GM12872 (cell line): ENCODE measurements at regions not wholly inside any gene's neighbourhood (a gene's known extent, or its start where the extent isn't known, plus 50 kb on each side); places are given as distances from the start of the nearest gene placed in this dataset.

Experiments
- TF ChIP-seq, protein P1 (sequence below): IDR thresholded peaks from 3 replicates; pipeline ENCODE4 v1.5.1; 2011; ENCODE audit warnings: low read depth, mild to moderate bottlenecking, low read length, moderate library complexity; ENCODE audit not compliant: insufficient read depth

DNA sequence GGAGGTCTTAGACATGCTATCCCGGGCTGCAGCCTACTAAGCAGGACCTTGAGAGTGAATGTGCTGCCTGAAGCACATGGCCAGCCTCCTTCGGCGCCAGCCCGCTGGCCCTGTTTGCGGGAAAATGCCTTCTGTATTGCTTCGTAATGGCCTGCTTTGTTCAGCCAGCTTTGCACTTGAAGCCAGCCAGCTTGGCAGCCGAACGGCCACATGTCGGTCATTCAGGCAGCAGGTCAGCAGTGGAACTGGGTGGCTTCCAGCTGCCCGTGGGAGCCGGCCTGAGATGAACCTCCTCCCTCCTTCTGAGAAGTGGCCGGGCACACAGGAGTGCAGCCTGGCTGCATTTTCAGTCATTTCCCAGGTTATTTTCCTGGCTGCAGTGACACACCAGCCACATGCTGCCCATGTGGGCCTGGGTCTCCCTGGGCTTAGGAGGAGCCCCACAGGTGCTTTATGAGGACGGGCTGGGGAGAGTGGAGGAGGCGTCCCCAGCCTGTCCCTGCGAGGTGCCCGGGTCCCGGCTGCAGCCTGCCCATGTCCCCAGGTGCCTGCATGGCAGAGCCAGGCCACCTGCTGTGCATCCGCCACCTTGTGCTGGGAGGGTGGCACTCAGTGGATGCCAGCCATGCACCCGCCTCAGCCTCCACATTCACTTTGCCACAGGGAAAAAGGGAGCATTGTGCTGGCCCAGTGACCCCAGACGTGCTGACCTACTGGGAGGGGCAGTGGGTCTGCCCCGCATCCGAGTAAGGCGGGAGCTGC is 103.5 kb downstream of the SIK1 start:
- TF ChIP-seq, protein P1, sequence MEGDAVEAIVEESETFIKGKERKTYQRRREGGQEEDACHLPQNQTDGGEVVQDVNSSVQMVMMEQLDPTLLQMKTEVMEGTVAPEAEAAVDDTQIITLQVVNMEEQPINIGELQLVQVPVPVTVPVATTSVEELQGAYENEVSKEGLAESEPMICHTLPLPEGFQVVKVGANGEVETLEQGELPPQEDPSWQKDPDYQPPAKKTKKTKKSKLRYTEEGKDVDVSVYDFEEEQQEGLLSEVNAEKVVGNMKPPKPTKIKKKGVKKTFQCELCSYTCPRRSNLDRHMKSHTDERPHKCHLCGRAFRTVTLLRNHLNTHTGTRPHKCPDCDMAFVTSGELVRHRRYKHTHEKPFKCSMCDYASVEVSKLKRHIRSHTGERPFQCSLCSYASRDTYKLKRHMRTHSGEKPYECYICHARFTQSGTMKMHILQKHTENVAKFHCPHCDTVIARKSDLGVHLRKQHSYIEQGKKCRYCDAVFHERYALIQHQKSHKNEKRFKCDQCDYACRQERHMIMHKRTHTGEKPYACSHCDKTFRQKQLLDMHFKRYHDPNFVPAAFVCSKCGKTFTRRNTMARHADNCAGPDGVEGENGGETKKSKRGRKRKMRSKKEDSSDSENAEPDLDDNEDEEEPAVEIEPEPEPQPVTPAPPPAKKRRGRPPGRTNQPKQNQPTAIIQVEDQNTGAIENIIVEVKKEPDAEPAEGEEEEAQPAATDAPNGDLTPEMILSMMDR = no peak

DNA sequence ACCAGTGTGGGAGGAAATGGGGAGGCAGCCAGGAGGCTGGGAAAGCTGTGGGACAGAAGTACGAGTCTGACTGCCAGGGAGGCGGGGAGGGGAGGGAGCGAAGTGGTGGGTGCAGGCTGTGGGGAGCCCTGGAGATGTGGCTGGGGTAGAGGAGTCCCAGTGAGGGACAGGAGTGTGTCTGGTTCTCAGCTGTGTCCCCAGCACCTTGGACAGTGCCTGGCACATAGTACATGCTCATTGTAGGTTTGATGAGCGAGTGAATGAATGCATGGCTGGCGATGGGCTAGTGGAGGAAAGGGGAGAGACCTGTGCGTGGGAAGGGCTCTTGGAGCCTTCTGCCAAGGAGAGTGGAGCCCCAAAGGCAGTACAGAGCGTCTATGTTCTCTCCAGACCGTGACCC is 104.1 kb downstream of the SIK1 start:
- TF ChIP-seq, protein P1 = no peak

DNA sequence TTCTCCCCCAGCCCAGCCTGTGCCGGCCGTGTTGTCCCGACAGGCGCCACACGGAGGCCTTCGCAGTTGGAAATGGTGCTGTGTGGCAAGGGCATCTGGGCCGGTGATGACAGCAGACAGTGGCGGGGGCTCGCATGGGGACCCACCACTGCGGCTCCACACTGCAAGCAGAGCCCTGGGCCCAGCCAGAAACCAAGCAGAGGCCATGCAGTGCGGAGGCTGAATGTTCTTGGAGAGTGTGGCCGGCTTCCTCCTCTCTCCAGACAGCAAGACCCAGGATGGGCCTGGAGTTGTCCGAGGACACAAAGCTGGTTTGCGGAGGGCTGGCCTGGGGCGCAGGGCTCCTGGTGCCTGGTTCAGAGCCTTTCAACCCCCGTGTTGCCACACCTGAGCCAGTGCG is 104.6 kb downstream of the SIK1 start:
- TF ChIP-seq, protein P1 = no peak

DNA sequence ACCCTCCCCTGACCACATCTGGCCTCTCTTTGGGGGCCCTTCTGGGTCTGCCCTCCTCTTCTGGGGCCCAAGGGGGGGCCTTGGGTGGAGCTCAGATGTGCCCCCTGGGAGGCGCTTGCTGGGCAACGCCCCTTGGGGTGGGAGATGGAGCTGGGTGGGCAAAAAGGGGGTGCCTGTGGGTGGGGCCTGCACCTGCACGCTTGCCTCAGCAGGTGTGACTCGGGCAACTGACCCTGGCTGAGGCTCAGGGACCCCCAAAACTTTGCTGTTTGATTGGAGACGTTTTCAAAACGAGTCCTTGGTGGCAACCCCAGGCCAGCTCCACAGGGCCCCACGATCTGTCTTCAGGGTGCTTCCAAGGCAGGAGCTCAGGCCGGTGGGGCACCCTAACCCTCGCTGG is 105.3 kb downstream of the SIK1 start:
- TF ChIP-seq, protein P1 = no peak

DNA sequence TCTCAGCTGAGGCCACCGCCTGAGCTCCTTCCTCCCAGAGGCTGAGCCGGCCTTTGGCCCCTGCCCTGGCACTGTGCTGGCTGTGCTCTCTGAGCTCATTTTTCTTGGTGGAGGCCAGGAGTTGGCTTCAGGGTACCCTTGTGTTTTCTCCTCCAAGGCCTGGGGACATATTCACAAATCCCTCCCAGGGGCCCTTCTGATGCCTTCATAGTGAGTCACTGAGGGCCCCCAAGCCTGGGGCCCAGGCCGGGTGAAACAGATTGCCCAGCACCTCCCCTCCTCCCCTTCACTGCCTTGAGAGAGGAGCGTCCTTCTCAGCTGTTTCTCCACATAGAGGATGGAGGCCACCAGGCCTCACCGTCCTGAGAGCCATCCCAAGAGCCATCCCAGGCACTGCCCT is 105.8 kb downstream of the SIK1 start:
- TF ChIP-seq, protein P1 = no peak

DNA sequence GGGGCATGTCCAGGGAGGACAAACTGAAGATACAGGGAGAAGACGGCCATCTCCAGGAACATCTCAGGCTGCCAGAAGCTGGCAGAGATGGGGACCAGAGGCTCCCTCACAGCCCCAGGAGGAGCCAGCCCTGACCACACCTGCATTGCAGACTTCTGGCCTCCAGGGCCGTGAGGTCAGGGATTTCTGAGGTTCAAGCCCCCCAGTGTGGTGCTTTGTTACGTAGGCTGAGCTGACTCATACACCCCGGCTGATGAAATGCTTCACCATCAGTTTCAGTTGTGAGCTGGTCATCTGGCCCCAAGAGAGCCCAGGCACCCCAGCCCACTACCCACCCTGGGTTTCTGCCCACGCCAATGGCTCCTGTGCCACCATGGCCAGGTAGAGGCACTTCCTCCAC is 106.4 kb downstream of the SIK1 start:
- TF ChIP-seq, protein P1 = no peak

DNA sequence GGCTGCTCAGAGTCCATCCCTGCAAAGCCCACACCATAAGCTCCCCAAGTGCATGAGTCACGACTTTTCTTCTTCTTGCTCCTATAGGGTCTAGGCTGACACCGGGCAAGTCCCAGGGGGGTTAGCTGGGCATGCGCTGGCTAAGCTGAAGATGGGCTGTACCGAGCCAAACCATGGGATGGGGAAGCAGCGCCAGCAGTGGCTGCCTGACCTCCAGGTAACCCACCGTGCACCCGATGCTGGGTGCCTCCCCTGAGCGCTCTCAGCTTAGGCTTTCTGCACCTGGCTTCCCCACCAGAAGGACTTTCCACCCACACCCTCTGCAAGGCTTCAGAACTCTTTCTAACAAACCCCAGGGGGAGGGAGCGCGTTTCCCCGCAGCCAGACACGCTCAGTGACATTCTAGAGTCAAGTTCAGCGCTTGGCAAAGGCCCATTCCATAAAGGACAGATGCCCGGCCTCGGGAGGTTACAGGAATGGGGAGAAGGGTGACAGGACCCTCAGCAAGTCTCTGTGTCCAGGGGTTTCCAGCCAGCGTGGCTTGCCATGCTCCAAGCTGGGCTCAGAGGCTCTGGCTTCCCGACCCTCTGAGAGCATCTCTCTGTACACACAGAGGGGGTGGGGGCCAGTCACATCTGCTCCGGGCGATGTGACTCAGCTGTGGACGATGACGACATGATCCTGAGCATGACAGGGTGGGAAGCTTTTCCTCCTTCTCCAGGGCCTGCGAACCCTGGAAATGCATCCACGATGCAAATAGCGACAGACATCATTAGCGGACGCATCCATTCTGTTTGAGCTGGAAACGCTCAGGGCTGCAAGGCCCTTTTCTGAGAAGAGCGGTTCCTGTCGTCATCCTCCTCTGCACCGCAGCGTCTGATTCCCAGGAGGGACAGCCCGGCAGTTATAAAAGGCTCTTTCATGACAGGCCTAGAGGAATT is 107.8 kb downstream of the SIK1 start:
- TF ChIP-seq, protein P1 = no peak
